ENCODE measurements at regions not wholly inside any gene's neighbourhood (a gene's known extent, or its start where the extent isn't known, plus 50 kb on each side); places are given as distances from the start of the nearest gene placed in this dataset.
A peak's percentile ranks its signal among the peaks of the same experiment; 100 is the strongest.

DNA sequence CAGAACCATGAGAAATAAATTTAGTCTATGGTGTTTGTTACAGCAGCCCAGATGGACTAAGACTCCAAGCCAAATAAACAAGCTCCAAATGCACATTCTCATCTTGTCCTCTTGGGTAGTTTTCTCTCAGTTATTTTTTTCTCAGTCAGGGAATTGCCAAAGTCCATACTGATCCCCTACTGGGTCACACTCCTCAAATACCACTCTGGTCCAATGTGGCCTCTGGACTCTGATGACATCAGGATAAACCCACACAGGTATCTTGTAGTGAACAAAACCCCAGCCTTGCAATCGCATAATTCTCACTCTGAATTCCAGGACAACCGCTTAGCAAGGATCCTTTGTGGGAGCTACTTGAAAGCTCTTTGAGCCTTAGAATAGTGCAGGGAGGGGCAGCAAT, 248.4 kb upstream of the JUN start:
- DNase-seq: no peak

DNA sequence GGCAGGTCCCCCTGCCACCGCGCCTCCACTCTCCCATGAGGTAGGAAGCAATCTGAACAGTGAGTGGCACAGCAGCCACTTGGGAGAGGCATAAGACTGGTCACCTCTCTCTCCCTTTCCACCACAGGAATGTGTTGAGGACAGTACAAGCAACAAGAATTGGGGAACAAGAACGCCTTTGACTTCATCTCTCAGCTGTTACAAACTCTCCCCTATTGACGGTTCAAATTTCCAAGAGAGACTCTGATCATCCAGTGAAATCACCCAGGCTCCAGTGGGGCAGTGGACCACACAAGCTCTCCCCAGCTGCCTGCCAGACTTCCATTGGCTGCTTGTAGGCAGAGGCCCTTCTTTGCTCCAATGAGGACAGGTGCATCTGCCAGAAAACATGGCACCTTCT, 249.9 kb upstream of the JUN start:
- no peak for DNase-seq

DNA sequence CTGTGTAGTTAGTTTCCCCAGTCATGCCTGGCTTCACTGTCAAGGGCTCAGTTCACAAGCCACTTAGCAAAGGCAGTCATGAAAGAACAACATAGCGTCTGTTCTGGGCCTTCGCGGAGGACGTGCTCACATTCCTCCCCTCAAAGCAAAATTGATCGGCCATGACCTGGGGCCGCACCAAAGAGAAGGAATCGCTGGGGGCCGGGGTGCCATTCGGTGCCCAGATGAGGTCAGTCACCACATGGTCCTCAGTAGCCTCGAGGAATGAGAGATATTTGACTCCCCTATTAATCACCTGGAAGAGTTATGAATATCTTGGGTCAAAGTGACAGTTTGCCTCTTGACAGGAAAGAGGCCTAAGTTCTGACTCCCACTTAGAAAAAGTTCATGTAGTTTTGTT, 251.1 kb upstream of the JUN start:
- no peak for DNase-seq

DNA sequence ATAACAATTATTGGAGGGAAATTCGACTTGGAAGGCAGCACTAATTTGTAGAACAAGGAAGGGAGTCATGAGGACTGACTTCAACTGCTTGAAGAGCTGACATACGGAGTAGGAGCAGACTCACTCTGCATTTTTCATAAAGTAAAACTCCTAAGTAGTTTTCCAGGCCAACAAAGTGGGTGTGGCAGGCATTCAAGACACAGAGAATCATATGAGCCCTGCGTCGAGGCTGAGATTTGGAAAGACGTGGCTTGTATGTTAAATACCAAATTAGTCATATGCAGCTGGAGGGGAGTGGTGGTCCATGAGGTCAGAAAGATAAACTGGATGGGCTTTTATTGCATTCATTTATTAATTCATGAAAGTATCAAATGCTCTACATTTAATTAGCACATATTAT, 255.7 kb upstream of the JUN start:
- DNase-seq: no peak

DNA sequence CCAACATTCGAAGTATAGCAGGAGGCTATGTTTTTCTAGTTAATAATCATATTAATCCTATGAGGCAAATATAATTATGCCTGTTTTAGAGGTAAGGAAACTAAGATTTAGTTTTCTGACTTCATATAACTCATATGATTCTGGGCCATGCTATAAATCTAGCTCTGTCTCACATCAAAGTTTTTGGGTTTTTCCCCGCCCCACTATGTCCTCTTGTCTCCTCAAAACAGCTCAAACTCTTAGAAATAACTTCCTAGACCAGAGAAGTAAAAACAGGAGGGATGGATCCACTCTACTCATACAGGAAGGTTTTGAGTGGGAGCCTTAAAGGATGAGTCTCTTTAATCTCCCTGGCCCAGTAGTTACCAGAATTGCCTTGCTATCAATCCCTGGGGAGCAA, 256.4 kb upstream of the FGGY start:
- peak; percentile 24 for DNase-seq

DNA sequence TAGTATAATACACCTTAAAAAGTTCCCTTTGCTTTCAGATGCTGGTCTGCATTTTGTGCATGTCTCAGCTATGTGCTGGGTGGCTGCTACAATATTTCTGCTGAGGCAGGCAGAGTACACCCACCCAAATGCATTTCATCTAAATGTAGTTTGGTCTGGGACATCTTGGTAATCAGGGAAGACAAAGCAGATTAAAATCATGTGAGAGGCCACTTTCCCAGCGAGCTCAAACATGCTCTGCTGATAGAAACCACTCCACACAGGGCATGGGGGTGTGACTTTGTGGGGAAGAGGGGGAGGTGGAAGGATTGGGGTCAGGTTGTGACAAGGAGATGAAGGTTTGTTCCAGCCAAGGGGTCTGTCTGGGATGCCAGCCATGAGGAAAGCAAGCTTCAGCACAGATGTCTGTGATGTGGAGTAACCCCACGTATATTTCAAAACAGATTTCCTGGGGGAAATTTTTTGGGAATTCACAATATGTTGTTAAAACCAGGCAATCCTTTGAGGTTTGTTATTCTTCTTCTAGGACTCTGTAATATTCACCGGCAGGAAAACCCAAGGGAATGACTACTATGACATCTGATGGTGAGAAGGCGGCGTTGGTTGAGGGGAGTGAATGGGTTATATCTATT, 255.1 kb upstream of the FGGY start:
- DNase-seq: peak; percentile 8

DNA sequence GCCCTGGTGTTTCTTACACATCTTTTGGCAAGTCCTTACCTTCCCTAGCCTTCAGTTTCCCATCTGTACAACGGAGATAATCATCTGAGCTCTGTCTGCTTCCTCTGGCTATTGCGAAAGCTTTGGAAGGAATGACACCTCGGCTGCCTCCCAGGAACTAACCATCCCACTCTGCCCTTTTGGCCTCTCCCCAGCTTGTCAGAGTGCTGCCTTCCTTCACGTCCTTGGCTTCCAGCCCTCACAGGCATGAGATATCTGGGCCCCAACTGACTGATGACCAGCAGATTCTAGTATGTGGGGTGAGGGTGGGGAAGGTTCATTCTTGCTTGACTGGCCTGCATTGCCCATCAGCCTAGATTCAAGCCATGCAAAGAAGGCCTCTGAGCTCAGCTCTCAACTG, 253.1 kb upstream of the FGGY start:
- DNase-seq: no peak

DNA sequence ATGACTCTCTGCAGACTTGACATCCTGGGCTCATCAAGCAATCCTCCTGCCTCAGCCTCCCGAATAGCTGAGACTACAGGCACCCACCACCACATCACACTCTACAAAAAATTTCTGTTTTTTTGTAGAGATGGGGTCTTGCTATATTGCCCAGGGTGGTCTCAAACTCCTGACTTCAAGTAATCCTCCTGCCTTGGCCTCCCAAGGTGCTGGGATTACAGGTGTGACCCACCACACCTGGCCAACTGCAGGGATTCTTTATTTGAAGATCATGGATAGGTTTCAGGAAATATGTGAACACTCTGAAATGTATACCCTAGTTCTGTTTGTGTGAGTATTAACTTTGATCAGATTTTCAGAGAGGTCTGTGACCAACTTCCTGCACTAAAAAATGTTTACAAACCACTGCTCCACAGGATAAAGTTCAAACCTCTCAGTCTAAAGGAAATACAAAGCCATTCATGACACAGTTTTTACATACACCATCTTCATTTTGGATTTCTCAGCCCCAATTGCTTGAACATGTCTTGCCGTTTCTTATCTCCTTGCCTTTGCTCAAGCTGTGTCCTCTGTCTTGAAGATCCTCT, 252.3 kb upstream of the FGGY start:
- DNase-seq: no peak

DNA sequence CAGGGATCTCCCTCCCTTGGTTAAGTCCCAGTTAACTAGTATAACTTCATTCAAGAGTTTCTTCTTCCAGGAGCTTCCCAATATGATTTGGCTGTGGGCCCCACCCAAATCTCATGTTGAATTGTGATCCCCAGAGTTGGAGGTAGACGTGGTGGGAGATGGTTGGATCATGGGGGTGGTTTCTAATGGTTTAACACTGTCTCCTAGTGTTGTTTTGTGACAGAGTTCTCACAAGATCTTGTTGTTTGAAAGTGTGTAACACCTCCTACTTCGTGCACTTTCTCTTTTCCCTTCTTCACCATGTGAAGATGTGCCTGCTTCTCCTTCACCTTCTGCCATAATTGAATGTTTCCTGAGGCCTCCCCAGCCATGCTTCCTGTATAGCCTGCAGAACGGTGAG, 251.8 kb upstream of the FGGY start:
- no peak for DNase-seq

DNA sequence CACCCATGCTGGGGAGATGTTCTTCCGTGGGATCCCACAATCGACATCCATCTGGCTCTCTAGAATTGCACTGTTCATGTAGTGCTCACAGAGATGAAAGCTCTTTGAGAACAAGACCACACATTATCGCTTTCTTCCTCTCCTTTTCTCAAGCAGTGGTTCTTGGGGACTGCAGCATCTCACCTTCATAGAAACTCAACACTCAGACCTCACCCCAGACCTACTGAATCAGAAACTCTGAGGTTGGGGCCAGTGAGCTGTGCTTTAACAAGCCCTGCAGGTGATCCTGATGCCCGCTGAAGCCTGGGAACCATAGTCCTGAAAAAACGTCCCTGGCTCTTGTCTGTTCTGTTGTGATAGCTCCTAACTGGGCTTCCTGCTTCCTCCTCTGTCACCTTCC, 251.3 kb upstream of the FGGY start:
- no peak for DNase-seq

DNA sequence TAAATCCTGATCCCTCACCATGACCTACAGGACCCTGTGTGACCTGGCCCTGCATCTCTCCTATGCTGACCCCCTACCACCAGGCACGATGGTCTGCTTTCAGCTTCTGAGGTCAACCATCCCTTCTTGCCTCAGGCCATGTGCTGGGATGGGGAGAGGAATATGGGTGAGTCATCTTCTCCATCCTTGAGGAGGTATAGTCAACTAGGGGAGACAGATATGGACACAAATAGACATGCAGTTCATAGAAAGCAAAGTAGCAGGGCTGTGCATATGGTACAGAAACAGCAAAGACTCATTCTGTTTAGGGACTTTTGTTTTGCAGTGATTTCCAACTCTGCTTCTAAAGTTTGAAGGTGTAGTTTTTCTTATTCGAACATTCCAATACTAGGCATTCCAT, 250.8 kb upstream of the FGGY start:
- DNase-seq: no peak

DNA sequence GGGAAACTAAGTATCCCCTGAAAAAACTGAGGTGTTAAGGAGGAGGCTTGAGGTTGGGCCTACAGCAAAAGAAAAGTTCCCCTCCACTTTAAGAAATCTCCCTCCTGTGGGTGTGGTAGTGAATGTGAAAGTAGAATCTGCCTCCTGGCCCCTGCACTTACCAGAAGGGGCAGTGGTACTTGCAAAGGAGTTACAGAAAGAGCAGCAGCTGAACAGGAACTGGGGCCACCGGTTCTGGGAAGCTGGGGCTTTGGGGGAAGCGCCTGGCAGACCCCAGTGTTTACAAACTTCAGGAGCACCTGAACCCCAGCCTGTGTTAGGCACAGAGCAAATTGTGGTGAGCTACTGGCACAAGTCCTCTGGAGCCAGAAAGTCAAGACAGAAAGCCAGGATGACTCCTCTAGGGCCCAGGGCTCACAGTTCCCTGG, 250.2 kb upstream of the FGGY start:
- DNase-seq: no peak

DNA sequence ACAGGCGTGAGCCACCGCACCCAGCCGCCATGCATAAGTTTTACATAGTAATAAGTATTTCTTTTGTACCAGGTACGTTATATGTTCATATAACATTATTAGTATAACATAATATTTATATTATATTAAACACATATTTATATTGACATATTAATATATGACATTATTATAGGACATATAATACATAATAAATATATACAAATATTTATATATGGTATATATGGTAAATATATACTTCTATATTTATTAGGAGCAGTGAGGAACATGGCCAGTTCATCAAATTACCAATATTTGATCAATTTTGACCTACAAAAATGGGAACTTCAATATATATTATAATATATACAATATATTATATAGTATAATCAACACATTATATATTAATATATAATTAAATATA, 245.9 kb upstream of the FGGY start:
- DNase-seq: no peak

DNA sequence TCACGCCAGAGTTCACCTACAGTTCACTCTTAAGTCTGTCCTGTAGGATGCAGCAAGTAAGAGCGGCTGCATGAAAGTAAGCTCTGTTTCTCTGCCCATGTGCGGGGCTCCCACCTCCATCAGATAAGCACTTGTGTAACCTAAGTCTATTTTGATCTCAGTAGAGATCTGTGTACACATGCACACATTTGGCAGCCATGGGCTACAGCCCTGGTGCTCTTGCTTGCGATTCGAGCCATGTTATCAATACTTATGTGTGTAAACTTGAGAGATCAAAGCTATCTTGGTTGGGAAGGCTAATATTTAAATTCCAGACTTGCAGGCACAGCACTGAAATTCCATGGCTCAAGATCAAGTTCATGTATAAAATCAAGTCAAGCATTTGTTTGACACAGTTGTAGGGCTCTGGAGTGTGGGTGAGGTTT, 244.7 kb upstream of the FGGY start:
- DNase-seq: no peak

DNA sequence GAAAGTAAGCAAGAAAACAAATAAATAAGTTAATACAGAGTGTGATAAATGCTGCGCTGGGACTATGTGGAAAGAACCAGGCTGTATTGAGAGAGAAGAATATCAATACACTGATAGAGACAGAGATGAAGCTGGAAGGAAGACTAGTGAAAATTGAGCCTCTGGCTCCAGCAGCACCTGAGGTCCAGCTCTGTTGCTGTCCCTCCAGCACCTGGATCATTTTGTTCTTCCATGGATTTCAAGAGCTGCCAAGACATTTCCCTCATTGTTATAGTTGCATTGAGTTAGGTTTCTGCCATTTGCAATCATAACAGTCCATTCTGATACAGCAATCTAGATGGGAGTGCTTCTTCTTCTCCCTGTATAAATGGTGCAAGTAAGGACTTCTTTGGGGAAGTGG, 242.7 kb upstream of the FGGY start:
- no peak for DNase-seq

DNA sequence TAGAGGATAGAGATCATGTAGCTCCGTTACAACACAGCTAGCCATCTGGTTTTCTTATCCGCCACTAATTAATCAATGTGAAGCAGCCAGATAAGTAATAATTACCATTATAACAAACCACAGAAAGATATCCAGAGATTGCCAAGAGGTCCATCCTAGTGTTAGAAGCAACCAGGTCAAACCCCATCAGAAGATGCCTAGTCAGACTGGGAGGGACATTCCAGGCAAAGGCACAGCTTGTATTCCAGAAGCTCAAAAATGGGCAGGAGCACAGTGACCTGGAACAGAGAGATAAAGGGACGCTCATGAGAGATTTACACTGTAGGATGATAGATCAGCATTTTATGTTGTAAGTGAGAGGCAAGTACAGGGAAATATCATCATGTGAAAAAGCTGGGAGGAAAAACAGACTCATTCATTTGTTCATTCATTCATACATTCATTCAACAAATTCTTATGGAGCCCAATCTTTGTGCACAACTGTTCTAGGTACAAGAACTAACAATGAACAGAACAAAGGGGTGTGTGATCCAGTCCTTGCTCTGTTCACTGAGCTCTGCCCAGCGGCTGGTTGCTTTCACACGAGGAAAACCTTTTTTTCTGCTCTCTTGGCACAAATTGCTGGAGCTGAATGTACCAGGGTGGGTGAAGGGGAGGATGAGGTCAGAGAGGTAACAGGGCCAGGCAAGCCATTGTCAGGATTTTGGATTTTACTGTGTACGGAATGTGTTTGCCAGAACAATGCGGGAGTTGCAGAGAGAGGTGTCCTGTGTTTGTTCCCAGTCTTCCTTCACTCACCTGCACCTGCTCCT, 240.8 kb upstream of the FGGY start:
- no peak for DNase-seq

DNA sequence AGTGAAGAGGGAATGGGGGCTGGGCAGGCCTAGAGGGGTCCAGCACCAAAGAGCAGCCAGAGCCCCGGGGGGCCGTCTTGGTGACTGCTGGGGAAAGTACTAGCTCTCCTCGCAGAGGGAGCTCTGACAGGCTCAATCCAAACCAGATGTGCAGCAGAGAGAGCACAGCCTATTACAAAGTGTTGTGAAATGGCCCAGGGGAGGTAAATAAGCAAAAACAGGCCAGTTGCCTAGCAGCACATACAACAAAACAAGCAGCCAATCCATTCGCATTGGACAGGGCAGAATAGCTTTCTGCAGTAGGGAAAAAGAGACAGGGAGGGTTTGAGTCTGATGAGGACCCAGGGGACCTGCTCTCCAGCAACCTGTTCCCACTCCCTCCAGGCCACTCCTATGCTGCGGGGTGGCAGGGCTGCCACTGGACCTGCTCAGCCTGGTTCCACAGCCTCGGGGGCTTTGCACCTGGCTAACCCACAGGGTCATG, 239.6 kb upstream of the FGGY start:
- no peak for DNase-seq

DNA sequence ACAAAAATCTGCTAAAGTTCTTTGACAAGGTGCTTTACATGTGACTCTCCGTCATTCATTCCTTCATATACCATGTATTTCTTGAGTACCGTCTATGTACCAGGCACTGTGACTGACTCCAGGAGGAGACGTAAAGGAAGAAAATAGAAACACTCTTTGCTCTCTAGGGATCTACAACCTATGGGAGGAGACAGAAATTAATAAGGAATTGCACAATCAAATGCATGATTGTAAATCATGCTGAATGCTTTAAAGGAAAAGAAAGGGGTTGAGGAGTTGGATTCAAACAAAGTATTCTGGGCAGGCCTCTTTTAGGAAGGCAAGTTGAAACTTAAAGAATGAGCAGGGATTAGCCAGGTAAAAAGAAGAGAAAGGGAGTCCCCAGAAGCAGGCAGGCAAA, 239.1 kb upstream of the FGGY start:
- no peak for DNase-seq

DNA sequence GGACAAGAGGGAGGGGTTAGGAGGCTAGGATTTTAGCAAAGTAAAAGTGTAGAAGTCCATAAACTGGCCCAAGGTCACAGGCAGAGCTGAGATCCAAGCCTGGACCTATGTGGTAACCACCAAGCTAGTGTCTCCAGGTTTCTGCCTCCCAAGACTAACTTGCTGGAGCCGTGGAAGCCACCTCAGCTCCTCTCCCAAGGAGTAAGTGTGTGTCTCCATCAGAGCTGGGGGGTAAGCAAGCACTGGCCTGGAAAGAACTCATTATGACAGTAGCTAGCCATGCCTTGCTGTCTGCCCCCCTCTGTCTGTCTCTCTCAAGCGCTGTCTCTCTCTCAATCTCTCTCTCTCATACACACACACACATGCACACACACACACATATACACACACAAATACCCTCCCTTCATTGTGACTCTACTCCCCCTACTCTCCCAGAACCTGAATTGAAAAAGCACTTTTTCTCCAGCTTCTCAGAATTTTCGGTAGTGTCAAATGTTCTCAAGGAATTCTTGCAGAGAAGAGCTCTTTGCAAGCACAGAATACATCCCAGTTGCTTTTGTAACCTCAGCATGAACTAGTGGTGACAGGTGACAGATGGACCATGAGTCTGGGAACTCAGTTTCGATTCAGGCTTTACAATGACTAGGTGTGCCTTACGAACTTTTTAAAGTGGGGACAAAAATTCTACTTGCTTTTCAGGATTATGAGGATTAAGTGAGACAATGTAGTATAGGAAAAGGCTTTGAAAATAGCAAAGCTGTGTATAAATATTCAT, 238.0 kb upstream of the FGGY start:
- no peak for DNase-seq

DNA sequence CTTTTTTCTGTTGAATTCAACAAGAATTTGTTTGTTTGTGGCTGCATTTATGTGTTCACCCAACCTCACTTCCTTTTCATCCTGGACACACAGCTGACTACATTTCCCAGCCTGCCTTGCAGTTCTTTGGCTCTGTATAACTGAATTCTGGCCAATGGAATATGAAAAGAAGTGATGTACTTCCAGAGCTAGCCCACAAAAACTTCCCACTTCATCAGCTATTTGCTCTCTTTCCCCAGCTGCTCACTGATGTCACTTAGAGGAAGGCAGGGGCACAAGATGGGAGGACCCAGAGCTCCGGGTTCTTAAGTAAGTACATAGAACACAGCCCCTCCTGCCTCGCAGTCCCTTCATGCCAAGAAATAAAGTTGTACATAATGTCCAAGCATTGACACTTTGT, 235.0 kb upstream of the FGGY start:
- DNase-seq: no peak

DNA sequence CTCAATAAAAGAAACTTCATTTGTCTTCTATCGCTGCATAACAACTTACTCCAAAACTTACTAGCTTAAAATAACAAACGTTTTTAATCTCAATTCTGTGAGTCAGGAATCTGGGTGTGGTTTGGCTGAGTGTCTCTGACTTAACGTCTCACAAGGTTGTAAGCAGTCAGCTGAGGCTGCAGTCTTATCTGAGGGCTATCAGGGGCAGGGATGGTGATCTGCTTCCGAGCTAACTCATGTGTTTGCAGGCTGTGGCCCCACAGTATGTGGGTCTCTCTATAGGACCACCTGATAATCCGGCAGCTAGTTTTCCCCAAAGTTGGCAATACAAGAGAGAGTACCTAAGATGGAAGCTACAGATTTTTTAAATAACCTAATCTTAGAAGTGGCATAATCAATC, 234.2 kb upstream of the FGGY start:
- DNase-seq: no peak

DNA sequence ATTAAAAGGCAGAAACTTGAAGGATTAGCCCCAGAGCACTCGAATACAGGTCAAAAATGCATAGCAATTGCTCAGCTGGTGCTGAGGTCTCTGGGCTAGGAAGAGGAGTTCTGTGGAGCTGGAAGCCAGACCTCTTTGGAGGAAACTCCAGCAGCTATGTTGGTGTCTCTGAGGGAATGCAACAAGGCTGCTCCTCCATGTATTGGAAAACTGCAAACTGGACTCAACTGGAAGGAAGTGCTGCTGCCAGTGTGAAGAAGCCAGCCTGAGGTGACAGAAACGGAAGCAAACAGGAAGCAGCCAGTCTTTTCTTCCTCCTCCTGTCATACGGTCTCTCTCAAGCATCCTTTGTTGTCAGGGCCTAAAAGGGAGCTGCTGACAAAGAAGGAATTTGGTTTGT, 233.4 kb upstream of the FGGY start:
- no peak for DNase-seq

DNA sequence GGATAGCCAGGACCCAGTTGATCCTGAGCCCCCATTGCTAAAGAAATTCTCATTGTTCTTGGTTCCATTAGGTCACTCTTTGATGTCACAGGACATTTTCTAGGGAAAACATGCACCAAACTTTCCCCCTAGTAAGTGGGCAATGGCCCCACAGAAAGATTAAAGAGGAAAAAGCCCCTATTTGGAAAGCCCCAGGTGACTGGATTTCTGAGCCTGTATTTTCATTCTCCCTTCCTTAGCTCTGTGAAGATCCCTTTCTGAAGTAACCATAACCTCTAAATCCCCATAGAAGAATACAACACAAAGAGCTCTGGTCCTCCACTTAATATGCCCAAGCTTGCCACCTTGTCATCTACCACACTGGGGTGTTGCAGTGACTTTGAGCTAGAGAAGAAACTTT, 232.3 kb upstream of the FGGY start:
- DNase-seq: no peak

DNA sequence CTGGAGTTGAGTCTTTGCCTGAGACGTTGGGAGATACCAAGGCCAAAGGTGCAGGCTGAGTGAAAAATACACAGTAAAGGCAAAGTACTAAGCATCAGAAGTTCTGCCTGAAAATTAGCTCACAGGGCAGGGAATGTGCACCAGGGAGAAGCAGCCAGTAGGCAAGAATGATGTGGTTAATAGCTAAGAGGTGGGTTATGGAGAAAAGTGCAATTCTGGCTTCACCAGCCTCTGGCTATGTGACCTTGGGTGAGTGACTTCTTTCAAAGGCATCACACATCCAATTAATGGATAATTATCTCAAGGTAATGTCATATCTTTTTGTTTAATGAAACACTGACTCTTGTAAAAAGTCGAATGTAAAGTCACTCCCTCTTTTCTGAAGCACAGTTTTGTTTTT, 230.7 kb upstream of the FGGY start:
- no peak for DNase-seq

Measured in NCI-H82 (cell line).